ENCODE measurements at regions not wholly inside any gene's neighbourhood (a gene's known extent, or its start where the extent isn't known, plus 50 kb on each side); places are given as distances from the start of the nearest gene placed in this dataset.

GRCh38 chr5:143671674-143672569 is 140.0 kb upstream of the HMHB1 start:
- ATAC-seq (no peak), DNase-seq (no peak)
- Histone ChIP-seq H3K4me3 (no peak overlapping the region), H3K9me3 (no peaks in the 10 kb centered on the region), H3K36me3 (replicated peaks in 1 of 2; ENCODE audit: insufficient read depth in 1 of 2, low read depth in 2 of 2) (no peaks in the 10 kb centered on the region), H3K27me3 (no peaks in the 10 kb centered on the region), H3K4me1 (no peaks in the 10 kb centered on the region), H3K27ac (no peak overlapping the region)
- TF ChIP-seq POLR2A (IDR thresholded peaks at IDR 0.05) = no peak
- no peak for TF ChIP-seq CTCF (IDR thresholded peaks at IDR 0.05)
- intact Hi-C loops (cut with DNase I) = no loop called here
- WGBS, 2 donors = 76 to 79% methylated on average over 5 of the region's 5 CpGs

- no peaks in the 10 kb centered on the region for H3K27me3 ChIP-seq
- no peak overlapping the region for H3K27ac ChIP-seq
- DNase-seq (no peak), ATAC-seq (no peak)
- intact Hi-C loops (cut with DNase I) = no loop called here
- H3K4me1 ChIP-seq = no peaks in the 10 kb centered on the region
- no peaks in the 10 kb centered on the region for H3K9me3 ChIP-seq
- no peak overlapping the region for H3K4me3 ChIP-seq
- WGBS, 2 donors = 75 to 85% methylated on average over 5 of the region's 5 CpGs
- TF ChIP-seq POLR2A (IDR thresholded peaks at IDR 0.05) (no peak), CTCF (IDR thresholded peaks at IDR 0.05) (no peak)
- no peaks in the 10 kb centered on the region for H3K36me3 ChIP-seq (replicated peaks in 1 of 2; ENCODE audit: insufficient read depth in 1 of 2, low read depth in 2 of 2)
Measured at GRCh38 chr5:143671021-143671420, 140.9 kb upstream of the HMHB1 start.

- DNase-seq (no peak), ATAC-seq (no peak)
- Histone ChIP-seq H3K27me3 (no peaks in the 10 kb centered on the region), H3K27ac (no peak overlapping the region), H3K9me3 (no peaks in the 10 kb centered on the region), H3K4me3 (no peak overlapping the region), H3K36me3 (replicated peaks in 1 of 2; ENCODE audit: insufficient read depth in 1 of 2, low read depth in 2 of 2) (no peaks in the 10 kb centered on the region), H3K4me1 (no peaks in the 10 kb centered on the region)
- intact Hi-C loops (cut with DNase I) = no loop called here
- WGBS, 2 donors = 64 to 72% methylated on average over 4 of the region's 4 CpGs
- TF ChIP-seq POLR2A (IDR thresholded peaks at IDR 0.05) (no peak), CTCF (IDR thresholded peaks at IDR 0.05) (no peak)
Measured at GRCh38 chr5:143665866-143666265, 146.1 kb upstream of the HMHB1 start.

GRCh38 chr5:143664623-143665022 is 147.3 kb upstream of the HMHB1 start:
- Histone ChIP-seq H3K27ac (no peak overlapping the region), H3K4me3 (no peak overlapping the region), H3K4me1 (no peaks in the 10 kb centered on the region), H3K27me3 (no peaks in the 10 kb centered on the region), H3K9me3 (no peaks in the 10 kb centered on the region), H3K36me3 (replicated peaks in 1 of 2; ENCODE audit: insufficient read depth in 1 of 2, low read depth in 2 of 2) (no peaks in the 10 kb centered on the region)
- no peak for ATAC-seq
- DNase-seq = no peak
- 81 to 85% methylated on average over 2 of the region's 2 CpGs for WGBS, 2 donors
- intact Hi-C loops (cut with DNase I) = no loop called here
- TF ChIP-seq CTCF (IDR thresholded peaks at IDR 0.05) (no peak), POLR2A (IDR thresholded peaks at IDR 0.05) (no peak)

- no peaks in the 10 kb centered on the region for H3K36me3 ChIP-seq (replicated peaks in 1 of 2; ENCODE audit: insufficient read depth in 1 of 2, low read depth in 2 of 2)
- ATAC-seq (no peak), DNase-seq (no peak)
- no peak for TF ChIP-seq POLR2A (IDR thresholded peaks at IDR 0.05)
- no peak for TF ChIP-seq CTCF (IDR thresholded peaks at IDR 0.05)
- no peaks in the 10 kb centered on the region for H3K4me1 ChIP-seq
- H3K27me3 ChIP-seq = no peaks in the 10 kb centered on the region
- intact Hi-C loops (cut with DNase I) = no loop called here
- WGBS, 2 donors = 85 to 92% methylated on average over 2 of the region's 2 CpGs
- H3K9me3 ChIP-seq = no peaks in the 10 kb centered on the region
- H3K4me3 ChIP-seq = no peak overlapping the region
- no peak overlapping the region for H3K27ac ChIP-seq
Measured at GRCh38 chr5:143663872-143664271, 148.1 kb upstream of the HMHB1 start.

Measured in body of pancreas (tissue), 4 donors.